SU-DHL-6 (cell line): ENCODE measurements at regions not wholly inside any gene's neighbourhood (a gene's known extent, or its start where the extent isn't known, plus 50 kb on each side); places are given as distances from the start of the nearest gene placed in this dataset.

Experiments used
- CTCF ChIP-seq: fragments of 200-600 bp; sonication (generic); IDR thresholded peaks from one replicate; pipeline ENCODE4 v1.5.1; 2017; ENCODE audit warnings: antibody characterized with exemption, mild to moderate bottlenecking, low read length, moderate library complexity; ENCODE audit not compliant: insufficient read depth, poor library complexity, severe bottlenecking
- EZH2phosphoT487 ChIP-seq: fragments of 200-600 bp; sonication (generic), shearing (Covaris generic); conservative IDR thresholded peaks from 2 replicates; pipeline ENCODE4 v1.6.1; 2018; ENCODE audit warnings: mild to moderate bottlenecking, antibody characterized with exemption, low read length, moderate library complexity, mixed read lengths

DNA sequence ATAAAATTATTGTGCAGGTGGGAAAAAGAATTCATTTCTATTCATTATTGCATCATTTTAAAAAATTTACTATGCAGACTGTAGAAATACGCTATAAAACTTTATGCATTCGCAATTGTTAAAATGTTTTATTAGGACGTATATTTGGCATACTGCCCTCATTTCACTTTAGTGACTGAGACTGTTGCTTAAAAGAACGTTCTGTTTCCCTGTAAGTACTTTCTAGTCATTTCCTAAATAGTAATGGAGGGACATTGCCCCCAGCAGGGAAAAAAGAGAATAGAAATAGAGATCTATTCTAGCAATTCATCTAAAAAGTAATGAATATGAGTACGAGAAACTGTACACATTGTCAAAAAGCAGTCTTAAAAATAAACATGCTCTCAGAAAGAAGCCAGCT lies 1295.8 kb upstream of the TENM3 start:
- TF ChIP-seq CTCF (no peak), EZH2phosphoT487 (no peak)
